NCI-H345 treated with DMSO at 0.1 percent for 48 hours (cell line): ENCODE measurements at regions not wholly inside any gene's neighbourhood (a gene's known extent, or its start where the extent isn't known, plus 50 kb on each side); places are given as distances from the start of the nearest gene placed in this dataset.

Experiments used
- DNase-seq: peaks from one replicate; lab custom pipeline; 2025; ENCODE audit not compliant: unreplicated experiment; lab: John Stamatoyannopoulos, UW

DNA sequence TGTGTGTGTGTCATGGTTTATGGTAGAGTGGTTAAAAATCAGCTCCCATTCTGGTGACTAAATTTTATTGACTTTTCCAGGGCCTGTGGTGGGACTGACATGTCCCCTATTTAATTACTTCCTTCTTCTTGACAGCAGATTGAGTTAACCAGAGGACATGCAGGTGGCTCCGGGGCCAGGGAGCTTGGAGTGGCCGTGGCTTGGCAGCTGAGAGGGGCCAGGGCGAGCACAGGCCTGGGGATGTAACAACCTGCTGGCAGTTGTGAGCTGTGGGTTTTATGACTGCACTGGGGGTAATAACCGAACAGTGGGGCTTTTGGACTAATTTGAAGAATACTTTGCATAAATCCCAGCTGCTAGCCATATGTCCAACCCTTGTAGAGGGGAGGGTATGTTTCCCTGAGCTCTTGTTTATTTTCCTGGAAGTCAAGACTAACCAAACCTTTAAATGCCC is 186.0 kb downstream of the MID1IP1 start:
- no peak for DNase-seq

DNA sequence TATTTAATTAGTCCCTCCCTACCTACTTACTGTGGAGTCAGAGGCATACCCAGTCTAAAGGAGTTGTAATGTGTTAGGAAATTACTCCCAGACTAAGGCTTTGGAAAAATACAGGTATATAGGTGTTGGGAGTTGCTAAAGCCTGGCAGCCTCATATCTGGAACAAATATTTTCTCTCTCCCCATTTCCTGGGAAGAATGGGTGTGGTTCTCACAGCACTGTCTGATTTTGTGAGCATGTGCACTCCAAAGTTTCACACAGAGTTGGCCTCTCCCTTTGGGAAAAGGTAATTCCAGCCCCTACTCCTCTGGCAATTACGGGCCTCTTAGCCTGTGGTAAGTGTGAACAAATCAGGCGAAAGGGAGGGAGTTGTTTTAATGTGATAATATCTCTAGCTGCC is 187.0 kb downstream of the MID1IP1 start:
- no peak for DNase-seq

DNA sequence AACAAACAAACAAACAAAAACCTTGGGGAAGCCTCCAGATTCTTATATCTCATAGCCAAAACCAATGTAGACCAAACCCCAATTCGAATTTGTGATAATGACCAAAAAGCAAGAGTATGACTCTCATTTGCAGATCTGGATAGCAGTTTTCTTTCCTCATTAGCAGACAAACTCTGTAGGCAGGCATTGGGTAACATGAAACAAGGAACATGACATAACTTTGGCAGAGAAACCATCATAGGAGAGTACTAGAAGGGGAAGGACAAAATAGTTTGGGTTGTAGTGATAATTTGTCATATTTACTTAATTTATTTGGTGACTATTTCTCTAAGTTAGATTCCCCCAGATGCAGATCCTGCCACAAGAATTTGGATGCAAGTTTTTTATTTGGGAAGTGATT is 187.8 kb downstream of the MID1IP1 start:
- DNase-seq: no peak

DNA sequence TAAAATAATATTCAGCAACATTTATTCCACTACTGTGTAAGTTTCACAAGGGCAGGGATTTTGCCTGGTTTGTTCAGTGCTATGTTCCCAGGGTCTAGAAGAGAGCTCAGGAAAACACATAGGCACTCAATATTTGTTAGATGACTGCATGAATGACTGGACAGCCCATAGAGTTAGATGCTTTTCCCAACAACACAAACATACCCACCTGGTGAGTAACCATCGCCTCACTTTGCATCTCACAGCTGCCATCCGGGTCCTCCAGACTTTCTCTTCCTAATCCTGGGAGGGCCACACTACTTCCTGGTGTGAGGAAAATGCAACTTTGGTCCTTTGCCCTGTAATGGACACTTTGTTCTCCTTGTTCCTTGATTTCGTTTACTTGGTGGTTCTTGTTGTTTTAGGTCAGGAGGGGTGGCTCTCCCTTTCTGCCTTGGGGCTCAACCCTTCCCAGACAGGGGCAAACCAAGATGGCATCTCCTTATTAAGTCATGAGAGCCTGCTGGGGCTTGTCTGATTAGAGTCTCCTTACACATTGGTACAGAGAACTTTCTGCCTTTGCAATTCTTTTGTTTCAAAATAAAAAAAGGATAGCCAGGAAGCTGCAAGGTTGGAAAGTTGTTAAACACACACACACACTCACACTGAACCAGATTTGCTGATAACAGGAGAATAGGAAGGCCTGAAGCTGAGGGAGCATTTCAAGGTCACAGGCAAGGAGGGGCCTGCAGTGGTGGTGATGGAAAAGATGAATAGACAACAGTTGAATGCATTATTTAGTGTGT is 190.6 kb downstream of the MID1IP1 start:
- DNase-seq: no peak

DNA sequence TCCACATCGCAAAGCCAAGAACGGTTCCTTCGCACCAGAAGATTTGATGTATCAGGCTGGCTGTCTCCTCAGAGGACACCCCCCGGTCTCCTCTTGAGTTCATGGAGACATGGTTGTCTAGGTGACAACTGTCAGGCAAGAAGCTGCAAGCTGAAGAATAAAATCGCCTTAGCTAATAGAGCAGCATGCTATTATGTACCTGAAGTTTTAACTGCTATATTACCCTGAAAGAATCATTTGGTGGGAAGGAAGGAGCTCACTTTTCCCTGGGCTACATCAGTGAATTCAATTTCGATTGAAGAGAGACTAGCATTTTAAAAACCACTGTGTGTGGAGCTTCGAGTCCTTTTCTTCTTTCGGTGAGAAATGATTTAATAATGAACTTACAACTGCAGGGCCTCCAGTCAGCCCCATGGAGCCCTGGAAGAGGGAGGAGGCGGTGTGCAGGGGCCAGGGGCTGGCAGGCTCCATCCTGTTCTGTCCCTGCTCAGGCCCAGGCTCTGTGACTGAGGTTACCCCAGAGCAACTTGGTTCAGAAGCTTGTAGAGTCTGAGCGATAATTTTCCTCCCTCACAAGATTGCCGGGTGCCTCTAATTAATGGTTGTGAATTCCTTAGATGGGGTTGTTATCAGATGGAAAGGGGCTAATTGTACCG is 191.3 kb downstream of the MID1IP1 start:
- no peak for DNase-seq

DNA sequence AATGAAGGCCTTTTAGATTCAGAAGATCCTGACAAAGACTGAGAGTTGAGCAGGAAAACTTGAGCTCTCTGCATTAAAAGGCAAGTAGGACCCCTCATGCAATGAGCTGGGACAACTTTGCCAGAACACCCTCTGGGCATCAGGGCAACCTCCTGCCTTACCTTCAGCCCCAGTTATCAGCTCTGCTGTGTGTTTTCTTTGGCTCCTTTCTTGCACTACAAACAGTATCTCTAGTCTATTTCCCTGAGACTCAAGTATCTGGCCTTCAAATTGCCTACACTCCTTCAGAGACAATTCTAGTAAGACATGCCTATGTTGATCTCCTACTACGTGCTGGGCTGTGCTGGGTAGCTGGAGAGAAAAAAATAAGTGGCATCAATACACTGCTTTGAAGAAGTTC is 192.2 kb downstream of the MID1IP1 start:
- DNase-seq: no peak

DNA sequence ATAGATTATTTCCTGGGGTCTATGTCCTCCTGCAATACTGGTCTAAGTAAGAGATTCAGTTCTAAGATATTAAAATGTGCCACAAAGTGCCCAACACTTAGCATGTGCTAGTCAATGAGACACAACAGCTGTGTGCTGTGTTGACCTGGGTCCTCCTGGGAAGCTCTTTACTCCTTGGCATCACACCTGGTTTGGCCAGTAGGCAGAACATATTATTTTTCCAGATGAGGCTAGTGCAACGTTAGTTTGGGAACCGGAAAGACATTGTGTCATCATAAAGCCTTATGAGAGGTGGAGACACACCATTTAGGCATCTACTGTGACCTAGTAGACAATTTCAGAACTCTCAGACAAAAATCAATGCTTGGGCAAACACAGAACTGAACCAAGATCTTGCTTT is 197.8 kb downstream of the MID1IP1 start:
- DNase-seq: no peak

DNA sequence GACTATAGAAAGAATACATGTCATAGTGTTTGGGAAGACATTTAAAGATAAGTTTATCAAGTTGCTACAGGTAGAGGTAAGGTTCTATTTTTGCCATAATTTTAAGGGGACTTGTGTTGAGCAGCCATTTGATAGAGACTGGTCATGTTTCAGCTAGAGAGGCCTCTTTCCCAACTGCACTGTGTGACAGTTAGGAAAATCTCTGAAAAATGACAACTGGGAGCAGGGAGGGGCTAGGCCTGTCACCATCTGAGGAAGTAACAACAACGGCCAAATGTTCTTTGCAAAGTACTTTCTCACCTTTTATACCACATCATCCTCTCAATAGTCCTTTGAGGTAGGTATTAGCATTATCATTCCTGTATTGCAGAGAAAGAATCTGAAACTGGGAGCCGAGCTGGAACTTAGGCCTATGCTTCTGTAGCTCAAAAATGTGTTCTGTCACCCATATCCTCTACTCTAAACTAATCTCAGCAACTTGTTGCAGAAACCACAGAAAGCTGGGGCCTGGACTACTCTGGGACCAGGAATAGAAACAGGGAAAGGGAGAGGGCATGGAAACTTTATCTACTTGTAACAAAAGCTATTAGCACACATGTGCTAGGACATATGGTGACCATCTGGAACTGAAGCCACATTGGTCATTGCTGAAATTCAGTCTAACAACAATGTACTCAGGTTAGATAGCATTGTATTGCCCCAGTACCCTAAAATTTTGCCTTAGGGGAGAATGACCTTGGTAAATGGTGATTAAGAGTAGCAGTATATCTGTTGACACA is 198.9 kb downstream of the MID1IP1 start:
- DNase-seq: no peak

DNA sequence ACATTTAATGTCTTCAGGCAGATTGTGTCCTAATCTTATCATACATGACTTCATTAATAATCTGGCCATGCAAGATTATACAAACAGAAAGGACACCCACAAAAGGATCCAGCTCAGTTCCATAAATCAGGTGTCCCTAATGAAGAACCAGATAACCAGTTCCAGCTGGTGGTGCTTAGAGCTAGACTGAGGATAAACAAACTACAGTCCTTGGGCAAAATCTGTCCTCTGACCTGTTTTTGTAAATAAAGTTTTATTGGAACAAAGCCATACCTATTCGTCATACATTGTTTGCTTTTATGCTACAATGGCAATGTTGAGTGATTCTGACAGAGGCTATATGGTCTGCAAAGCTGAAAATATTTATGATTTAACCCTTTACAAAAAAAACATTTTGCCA is 199.5 kb downstream of the MID1IP1 start:
- no peak for DNase-seq

DNA sequence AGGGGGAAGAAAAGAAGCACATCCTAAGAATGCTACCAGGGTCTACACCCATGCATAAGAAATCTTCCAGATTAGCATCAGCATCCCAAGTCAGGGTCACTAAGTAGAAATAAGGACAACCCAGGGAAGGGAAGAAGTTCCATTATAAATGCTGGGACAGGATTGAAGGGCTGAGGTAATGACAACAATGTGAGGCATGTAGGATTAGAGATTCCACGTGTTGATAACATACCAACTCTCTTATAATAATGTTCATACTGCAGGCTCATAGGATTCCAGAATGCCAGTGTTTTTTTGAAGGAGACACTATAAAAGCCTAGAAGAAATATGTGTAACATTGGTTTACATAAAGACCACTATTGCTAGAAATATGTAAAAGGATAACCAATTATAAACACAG is 201.2 kb downstream of the MID1IP1 start:
- DNase-seq: no peak

DNA sequence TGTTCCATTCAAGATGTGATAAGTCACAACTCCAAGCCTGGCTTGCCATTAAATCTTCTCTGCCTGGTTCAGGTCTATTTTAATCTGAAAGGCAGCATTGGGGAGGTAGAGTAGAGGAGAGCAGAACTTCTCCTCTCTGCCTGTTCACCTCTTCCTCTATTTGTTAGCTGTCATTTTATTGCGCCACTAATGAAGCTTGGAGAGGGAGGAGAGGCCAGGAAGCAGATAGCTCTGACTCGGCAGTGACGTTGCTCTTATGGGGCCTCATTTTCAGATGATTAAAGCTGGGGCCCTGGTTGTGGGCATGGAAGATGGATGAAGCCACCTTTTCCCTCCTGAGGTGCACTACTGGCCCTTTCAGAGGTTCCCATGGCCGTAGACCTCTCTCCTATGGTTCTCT is 207.3 kb downstream of the MID1IP1 start:
- DNase-seq: no peak

DNA sequence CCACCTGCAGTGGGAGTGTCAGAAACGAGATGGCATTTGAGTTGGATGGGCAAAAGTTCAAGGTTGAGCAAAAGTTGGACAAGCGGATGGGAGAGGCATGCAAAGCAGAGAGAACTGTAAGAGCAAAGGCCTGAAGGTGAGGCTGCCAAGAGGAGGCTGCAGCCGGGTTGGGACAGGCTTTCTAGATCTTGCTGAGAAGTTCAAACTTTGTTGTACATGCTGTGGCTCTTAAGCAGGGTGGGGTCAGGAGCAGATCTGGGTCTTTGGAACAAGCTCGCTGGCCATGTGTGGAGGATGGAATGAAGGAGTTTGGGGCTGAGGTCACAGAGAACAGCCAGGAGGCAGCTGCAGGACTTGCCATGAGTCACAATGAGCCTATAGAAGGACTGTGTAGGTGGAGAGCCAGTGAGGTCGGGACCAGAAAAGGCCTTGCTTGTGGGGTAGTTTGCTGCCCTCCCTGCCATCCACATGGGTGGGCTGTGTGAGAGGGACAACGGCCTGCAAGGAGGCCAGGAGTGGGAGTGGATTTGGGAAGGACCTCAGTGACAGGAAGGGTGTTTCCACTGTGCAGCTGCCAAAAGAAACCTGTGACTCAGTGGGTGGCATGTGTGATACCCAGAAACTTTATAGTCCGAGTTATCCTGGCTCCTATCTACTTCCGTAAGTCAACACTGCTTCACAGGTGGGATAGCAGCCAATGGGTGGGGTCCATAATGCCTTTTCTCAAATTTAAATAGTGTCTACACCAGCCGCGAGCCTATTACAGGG is 210.4 kb downstream of the MID1IP1 start:
- DNase-seq: no peak

DNA sequence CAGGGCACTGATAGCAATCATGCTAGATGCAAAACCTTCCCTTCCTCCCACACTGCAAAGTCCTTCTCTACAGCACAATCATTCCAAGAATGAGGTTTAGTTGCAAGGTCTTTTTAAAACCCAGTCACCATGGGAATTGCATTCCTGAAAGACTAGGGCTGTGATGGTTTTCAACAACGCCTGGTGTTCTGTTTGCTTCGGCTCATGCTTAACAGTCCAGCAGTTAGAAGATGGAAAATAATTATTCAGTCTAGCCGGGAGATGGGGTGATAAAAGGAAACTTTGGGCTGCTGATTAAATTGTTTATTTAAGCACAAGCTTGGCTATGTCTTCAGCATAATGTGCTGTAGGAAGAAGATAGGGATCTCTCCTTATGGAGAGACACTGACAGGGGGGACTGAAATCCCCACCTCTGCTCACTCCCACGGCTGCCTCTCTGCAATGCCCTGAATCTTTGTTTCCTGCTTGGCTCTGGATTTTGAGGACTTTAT is 211.4 kb downstream of the MID1IP1 start:
- DNase-seq: no peak

DNA sequence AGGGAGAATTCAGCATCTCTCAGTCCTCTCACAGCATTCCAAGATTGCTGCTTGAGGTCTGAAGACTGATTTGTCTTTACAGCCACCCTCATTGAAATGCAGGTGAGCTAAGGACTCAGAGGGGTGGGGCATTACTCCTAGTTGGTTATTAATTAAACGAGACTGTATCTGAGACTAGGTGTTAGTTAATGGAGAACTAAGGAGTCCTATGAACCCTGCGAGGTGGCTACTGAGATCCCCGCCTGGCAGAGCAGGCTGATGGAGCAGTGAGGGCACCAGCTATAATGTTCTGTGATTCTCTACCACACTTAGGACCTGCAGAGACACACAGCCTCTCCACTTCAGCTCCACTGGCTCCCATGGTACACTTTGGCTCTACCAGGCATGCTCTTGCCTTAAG is 215.3 kb downstream of the MID1IP1 start:
- DNase-seq: no peak

DNA sequence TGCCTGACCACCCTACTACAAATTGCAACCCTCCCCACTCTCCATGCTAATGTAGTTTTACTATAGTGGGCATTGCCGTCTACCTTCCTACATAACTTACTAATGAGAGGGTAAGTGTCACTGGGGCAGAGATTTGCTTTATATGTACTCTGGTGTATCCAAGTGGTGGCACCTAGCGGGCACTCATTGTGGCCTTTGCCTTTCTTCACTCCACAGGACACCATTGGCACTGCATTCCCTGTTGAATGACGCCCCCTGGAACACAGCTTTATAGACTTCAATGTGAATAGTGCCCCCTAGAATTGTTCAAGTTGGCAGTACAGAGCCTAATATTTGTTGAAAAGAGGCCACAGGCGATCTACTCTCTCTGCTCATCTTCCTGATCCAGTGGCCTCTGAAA is 215.8 kb downstream of the MID1IP1 start:
- no peak for DNase-seq

DNA sequence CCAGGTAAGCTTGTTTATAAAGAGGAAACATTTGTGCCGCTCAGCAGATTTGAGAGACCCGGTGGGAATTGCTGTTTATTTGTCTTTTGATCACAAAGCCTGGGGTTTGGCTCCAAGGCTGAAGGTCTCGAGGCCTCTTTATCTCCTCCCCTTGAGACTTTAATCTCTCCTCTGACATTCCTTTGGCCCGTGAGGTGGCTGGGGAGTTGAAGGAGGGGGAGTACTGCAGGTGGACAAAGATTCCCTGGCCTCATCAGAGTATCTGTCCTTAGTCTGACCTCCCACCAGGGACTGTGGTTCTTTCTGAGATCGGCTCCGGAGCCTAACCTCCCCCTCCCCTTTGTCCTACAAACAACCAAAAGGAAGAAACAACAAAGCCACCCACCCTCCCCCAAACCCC is 216.5 kb downstream of the MID1IP1 start:
- DNase-seq: no peak

DNA sequence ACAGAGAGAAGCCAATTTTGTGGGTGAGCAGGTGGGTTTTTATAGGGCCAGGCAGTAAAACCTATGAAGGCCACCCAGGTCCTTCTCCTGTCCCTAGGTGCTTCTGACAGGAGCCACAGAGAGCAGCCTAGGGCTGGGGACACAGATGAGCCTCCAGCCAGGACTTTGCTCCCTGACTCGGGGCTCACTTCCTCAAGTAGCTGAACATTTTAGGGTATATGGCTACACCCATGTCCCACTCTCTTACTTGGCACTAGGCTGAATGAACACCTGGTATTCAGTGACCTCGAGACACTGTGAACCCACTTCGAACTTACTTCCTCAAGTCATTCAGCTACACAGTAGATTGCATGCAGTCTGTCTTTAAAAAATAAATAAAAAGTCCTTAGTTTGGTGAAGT is 217.3 kb downstream of the MID1IP1 start:
- no peak for DNase-seq

DNA sequence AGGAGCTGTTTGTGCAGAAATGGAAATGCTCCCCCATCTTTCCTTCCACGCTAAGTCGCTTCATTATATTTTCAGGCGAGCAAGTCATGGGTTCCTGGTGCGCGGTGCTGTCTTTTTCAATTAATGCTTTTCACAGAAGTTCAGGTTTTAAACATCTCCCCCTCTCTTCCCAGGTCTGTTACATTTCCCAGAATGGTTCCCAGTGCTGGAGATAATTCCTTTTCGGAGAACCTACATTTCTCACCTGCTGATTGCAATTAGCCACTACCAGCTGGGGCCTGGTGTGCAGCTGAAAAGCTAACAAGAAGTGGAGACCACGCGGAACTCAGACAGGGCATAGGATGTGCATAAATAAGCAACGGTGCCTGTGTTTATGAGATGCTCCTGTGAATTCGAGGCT is 217.8 kb downstream of the MID1IP1 start:
- DNase-seq: no peak

DNA sequence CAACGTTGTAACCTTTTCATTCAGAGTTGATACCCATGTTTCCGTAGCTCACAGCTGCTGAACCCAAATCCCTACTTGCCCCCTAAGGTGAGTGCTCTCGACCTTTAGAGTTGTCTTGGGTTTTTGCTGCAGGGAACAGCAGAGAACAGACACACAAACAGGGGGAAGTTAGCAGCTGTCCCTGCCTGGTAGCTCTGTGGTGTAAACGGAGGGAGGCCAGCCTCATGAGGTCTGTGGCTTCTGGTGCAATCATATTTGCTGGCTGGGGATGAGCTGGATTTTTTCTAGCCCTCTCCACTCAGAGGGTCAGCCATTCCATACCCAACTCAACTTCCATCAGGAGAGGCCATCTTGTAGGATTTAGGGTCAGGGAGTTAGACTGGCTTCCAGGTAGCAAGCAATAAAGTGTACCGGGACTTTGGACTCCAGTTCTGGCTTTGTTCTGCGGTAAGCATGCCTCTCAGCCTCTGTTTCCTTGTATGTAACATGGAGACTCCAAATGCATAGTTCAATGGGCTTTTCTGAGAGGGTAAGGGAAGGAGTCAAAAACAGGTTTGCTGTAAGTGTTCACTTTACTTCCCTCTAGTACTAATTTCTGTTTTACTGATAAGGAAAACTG is 218.9 kb downstream of the MID1IP1 start:
- DNase-seq: no peak

DNA sequence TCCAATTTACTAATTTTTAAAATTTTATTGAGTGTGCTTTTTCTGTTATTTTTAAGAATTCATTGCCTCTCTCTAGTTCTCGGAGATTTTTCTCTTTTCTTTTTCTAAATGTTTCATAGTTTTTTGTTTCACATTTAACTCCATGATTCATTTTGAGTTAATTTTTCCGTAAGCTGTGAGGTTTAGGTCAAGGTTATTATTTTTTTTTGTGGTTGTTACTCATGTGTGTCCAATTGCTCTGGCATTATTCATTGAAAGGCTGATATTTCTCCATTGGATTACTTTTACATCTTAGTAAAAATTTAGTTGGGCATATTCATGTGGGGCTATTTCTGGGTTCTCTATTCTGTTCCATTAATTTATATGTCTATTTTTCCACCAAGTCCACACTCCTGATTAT is 220.8 kb downstream of the MID1IP1 start:
- DNase-seq: no peak

DNA sequence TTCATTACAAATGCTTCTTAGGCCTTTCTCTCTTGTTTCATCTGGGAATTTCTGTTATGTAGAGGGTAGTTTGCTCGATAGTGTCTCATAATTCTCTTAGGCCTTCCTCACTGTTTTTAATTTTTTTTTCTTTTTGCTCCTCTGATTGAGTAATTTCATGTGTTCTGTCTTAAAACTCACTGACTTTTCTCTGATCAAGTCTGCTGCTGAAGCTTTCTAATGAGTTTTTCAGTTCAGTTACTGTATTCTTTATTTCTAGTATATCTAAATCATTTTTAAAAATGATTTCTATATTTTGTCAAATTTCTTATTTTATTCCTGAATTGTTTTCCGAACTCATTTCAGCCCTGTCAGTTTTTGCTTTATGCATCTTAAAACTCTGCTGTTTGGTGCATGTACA is 228.0 kb downstream of the MID1IP1 start:
- DNase-seq: no peak
